ENCODE measurements at regions not wholly inside any gene's neighbourhood (a gene's known extent, or its start where the extent isn't known, plus 50 kb on each side); places are given as distances from the start of the nearest gene placed in this dataset.

DNA sequence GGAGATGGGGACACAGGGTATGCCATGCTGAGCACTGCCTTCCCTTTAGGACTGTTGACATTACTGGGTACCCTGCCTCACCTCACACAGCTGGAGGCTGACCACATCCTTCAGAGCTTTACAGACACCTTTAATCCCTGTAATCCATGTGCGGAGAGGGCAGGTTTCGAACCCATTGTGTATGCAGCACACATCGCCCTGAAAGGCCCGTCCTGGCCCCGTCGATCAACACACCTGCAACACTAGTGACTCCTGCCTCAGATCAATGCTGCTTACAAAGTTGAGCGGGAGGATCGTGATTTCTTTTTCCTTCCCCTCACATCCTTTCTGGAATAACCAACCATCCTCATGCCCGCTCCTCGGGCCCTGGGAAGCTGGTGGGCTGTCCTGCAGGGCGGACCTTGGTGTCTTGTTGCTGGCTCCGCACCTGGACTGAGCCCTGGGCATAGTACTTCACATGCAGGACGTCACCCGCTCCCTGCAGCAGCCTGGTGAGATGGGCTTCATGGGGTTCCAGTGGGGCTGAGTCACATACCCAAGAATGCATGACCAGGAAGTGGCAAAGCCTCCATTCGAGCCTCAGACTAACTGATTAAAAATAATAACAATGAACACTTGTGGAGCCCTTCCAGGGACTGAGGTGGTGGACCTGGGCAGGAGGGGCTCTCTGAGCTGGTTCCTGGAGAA lies 403.6 kb downstream of the PTPRU start:
- no peak for DNase-seq

DNA sequence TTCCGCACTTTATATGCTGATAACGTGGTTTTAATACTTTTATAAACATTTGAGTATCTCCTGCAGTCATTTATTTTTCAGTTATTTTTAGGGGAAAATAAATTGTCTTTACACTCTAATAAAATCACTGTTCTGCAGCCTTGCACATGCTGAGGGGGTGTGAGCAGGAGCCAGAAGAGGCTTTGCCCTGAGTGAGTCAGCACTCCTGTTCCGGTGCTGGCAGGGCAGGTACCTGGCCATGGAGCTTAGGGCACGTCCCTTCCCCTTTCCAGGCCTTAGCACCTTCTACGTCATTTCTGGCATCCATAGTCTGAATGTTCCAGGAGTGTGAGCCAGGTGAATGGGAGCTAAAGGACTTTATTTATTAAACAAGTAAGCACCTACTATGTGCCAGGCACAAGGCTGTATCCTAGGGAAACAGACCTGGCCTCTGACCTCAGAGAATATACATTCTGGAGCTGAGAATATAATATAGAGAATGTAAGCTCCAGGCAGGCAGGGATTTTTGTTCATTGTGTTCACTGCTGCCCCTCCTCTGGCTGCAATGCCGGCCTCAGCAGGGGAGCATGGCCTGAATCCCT lies 402.9 kb downstream of the PTPRU start:
- no peak for DNase-seq

- DNase-seq = no peak
These were observed 402.0 kb downstream of the PTPRU start for GRCh38 chr1:29638281-29638680.

DNA sequence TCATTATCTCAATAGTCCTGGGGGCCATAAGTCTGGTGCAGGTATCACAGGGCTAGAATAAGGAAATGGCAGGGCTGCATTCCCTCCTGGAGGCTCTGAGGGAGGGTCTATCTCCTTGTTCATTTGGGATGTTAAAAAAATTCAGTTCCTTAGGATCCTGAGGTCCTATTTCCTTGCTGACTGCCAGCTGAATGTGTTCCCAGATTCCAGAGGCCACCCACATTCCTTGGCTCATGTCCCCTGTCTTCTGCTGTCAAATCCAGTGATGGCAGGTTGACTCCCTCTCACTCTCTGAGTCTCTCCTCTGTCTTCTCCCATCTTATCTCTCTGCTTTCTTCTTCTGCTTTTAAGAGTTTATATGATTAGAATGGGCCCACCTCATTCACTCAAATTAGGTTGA lies 400.6 kb downstream of the PTPRU start:
- DNase-seq = no peak

DNA sequence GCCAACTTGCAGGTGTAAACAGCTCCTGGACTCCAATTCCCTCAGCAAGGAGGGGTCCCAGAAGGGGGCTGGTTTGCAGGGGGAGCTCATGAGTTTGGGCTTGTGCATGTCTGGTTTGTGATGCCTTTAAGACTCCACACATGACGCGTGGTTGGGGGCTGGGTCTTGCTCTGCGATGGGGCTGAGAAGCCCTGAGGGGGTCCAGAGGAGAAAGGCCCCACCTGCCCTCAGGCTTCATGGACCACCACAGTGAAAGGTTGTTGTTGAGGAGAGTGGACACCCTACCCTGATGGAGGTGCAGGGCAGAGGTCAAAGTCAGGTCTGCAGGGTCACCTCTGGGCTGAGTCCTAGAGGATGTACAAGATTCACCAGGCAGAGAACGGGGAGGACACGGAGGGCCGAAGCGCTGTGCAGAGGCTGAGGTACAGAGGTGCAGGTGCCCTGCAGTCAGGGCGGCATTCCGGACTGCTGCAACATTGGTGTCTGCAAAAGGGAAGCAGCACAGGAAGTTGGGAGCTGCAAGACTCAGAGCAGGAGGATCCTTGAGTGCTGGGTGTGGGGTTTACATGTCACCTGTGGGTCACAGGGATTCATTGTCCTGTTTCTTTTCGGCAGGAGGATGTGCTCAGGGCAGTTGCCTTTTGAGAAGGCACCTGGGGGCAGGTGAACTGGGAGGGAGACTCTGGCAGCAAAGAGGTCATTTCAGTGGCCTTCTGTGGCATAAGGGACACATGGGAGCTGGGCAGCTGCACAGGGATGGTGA lies 399.4 kb downstream of the PTPRU start:
- DNase-seq = no peak

- DNase-seq = no peak
These were observed 398.5 kb downstream of the PTPRU start for GRCh38 chr1:29634746-29635335.

DNA sequence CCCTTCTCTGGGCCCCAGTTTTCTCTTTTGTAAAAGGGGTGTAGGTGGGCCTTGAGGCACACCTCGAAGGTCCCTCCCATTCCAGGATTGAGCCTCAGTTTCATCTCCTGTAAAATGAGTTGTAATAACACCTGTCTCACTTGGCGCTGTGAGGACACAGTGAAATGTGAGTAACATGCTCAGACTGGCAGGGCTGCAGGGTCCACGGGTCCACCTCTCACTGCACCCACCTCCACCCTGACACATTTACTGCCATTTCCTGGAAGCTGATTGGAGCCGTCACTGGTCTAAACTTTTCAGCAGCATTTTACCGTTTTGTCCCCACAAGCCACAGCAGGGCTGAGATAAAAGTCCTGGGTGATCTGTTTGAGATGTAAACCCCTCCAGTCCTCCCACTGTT lies 398.0 kb downstream of the PTPRU start:
- no peak for DNase-seq

- peak; percentile 60 for DNase-seq
These were observed 397.4 kb downstream of the PTPRU start for GRCh38 chr1:29633771-29634170.

DNA sequence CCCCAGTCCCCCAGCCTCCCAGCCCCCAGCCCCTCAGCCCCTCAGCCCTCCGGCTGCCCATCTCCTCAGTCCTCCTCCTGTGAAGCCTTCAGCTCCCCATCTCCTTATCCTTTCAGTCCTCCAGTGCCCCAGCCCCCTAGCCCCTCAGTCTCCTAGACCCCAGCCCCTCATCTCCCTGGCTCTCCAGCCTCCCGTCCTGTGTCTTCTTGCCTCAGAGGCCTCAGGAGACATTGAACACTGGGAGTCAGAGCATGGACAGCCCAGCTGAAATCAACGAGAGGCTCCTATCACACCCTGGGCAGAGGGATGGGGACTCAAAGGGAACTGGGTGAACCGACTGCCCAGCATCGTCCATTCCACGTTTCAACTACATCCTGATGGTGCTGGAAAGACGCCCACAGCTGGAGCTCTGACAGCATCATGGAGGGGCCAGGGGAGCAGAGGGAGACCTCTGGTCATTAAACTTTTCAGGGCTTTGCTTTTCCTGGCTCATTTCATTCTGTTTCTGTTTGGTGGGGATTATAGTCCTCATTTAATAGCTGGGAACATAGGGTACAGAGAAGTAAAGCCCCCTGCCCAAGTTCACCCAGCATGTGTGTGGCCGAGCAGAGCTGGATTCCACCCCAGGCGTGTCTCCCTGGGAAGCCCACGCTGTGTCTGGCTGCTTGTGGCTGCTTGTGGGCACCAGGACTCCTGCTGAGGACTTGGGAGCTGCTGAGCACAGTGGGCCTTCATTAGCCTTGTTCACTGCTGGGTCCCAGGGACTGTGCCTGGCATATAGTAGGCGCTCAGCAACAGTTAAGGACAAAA lies 396.7 kb downstream of the PTPRU start:
- no peak for DNase-seq

- no peak for DNase-seq
These were observed 395.8 kb downstream of the PTPRU start for GRCh38 chr1:29631836-29632805.

GRCh38 chr1:29631361-29631760 lies 395.0 kb downstream of the PTPRU start:
- no peak for DNase-seq

DNA sequence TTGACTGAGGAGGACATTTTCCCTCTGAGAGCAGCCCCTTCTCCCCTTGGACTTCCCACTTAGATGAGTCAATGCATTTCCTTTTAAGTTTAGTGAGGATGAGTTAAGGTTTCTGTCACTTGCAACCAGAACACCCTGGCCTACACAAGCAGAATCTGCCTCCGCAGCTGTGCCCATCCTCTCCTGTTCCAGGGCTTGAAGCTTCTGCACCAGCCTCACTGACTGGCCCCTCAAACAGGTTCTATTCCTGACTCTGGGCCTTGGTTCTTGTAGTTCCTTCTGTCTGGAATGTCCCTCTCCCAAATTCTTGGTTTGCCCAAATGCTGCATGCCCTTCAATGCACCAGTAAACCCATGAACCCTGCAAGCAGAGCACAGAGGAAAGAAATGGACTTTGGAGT lies 394.4 kb downstream of the PTPRU start:
- no peak for DNase-seq

GRCh38 chr1:29629814-29630516 lies 393.6 kb downstream of the PTPRU start:
- DNase-seq = no peak

DNA sequence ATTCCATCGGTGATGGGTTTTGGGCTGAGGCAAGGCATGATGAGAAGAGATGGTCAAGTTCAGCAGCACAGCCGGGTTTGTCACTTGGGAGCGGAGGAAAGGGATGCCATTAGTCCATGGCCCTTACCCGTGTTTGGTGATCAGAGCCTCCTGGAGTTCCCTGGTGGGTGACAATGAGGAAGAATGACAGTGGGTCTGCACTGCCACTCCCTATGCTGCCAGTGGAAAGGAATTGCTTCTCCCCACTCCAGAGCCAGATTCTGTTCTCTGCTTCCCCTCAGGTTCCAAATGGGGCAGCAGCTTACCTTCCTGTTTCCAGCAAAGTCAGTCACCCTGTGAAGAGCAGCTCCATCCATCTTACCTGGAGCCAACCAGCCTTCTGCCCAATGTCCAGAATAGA lies 393.1 kb downstream of the PTPRU start:
- no peak for DNase-seq

- DNase-seq = no peak
These were observed 391.9 kb downstream of the PTPRU start for GRCh38 chr1:29628190-29628589.

- DNase-seq = no peak
These were observed 390.4 kb downstream of the PTPRU start for GRCh38 chr1:29626726-29627125.

GRCh38 chr1:29626066-29626465 lies 389.7 kb downstream of the PTPRU start:
- DNase-seq = no peak

- DNase-seq = no peak
These were observed 388.7 kb downstream of the PTPRU start for GRCh38 chr1:29625084-29625420.

DNA sequence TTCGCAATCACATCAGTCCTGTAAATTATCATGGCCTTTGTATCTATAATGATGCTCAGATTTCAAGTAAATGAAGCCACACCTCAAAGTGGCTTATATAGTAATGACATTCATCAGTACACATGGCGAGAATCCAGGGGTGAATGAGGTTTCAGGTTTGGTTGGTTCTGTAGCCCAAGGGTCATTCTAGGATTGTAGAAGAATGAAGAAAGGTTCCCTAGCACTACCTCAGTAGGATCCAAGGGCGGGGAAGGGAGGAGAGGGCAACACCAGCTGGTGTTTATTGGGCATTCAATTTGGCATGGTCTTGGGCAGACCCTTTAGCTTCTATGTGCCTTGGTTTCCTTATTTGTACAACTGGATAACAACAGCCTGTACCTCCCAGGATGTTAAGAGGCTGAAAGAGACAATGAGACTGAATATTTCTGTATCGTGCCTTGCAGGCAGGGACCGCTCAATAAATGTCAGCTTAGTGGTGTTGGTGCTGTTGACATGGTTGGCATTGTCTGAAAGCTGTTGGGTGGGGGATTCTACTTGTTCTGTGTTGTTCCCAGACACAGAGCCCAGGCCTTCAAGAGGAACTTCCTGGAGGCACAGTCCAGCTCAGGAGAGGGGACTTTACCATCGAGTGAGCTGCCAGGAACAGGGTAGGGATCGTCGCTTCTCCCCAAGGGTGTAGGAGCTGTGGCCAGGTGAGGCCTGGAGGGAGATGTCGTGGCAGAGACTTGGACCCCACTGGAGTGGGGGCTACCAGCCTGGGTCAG lies 388.2 kb downstream of the PTPRU start:
- no peak for DNase-seq

DNA sequence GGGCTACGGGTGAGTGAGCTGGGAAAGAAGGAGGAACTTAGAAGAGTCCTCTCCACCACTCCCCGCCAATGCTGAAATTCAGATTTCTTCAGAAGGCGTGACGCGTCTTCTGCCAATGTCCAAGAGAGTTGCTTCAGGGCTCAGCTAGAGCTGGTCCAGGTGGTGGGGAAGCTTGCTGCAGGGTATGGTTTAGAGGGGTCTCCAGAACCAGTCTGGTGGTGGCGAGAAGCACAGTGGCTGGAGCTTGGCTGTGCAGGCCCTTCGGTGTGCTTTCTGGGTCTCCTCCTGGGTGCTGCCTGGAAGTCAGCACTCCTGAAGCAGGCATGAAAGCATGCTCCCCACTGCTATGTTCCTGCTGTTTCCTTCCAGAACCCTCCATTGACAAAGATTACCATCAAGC lies 387.2 kb downstream of the PTPRU start:
- no peak for DNase-seq

Data from NCI-H1694 (cell line).